Activated B cell treated with CpG ODN at 0.5 μM for 24 hours (primary cell): ENCODE measurements at regions not wholly inside any gene's neighbourhood (a gene's known extent, or its start where the extent isn't known, plus 50 kb on each side); places are given as distances from the start of the nearest gene placed in this dataset.

Source experiments
- ATAC-seq: fragments of 200-7000 bp; cut with Tn5 transposase; one replicate; pipeline ENCODE4 v1.10.0; 2021; ENCODE audit warnings: low read depth, mild to moderate bottlenecking, moderate library complexity
- CTCF ChIA-PET: fragments of 350-600 bp; sonication (Branson Sonifier 250); formaldehyde crosslinking; loops from one replicate; lab custom pipeline; 2021; ENCODE audit warnings: antibody characterized with exemption; lab: Charles Lee
- POLR2A ChIA-PET: fragments of 350-600 bp; sonication (Branson Sonifier 250); formaldehyde crosslinking; loops from one replicate; lab custom pipeline; 2021; ENCODE audit warnings: antibody characterized with exemption; lab: Charles Lee
- DNase-seq: peaks from one replicate; pipeline ENCODE4 v3.0.0; 2022
- H3K27ac Mint-ChIP-seq: one replicate; pipeline ENCODE4 v1.8.0; 2020; ENCODE audit warnings: mixed read lengths
- H3K27me3 Mint-ChIP-seq: one replicate; pipeline ENCODE4 v1.8.0; 2021; ENCODE audit warnings: mixed read lengths
- H3K36me3 Mint-ChIP-seq: one replicate; pipeline ENCODE4 v1.8.0; 2021; ENCODE audit warnings: low read depth, mixed read lengths
- H3K4me1 Mint-ChIP-seq: one replicate; pipeline ENCODE4 v1.8.0; 2021; ENCODE audit warnings: mixed read lengths
- H3K4me3 Mint-ChIP-seq: one replicate; pipeline ENCODE4 v1.8.0; 2020; ENCODE audit warnings: mild to moderate bottlenecking, mixed read lengths
- H3K9me3 Mint-ChIP-seq: one replicate; pipeline ENCODE4 v1.8.0; 2020; ENCODE audit warnings: mixed read lengths
- intact Hi-C: fragments of 100-400 bp; cut with micrococcal nuclease; formaldehyde crosslinking; loops from one replicate; pipeline ENCODE4 v1.15.1; 2024
- TF ChIP-seq, protein P1 (sequence below): fragments of 200-600 bp; IDR thresholded peaks from one replicate; pipeline ENCODE4 v1.8.0; 2022; ENCODE audit warnings: antibody characterized with exemption, mild to moderate bottlenecking

DNA sequence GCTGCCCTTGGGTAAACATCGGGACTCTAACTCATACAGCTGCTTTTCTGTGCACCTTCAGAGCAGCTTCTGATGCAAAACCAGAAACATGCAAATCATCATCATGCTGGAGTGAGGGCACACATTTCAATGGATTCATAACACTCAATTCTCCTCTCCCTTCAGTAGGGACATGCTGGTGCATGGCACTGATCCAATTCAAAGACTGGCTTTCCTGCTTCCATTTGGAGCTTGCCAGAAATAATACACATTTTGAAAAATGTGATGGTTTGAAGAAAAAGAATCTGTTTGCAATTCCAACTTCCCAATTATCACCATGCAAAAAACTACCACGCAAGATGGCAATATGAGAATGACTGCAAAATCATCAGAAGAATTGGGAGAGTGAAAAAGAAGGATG, 65.2 kb upstream of the PDE10A start:
- TF ChIP-seq, protein P1, sequence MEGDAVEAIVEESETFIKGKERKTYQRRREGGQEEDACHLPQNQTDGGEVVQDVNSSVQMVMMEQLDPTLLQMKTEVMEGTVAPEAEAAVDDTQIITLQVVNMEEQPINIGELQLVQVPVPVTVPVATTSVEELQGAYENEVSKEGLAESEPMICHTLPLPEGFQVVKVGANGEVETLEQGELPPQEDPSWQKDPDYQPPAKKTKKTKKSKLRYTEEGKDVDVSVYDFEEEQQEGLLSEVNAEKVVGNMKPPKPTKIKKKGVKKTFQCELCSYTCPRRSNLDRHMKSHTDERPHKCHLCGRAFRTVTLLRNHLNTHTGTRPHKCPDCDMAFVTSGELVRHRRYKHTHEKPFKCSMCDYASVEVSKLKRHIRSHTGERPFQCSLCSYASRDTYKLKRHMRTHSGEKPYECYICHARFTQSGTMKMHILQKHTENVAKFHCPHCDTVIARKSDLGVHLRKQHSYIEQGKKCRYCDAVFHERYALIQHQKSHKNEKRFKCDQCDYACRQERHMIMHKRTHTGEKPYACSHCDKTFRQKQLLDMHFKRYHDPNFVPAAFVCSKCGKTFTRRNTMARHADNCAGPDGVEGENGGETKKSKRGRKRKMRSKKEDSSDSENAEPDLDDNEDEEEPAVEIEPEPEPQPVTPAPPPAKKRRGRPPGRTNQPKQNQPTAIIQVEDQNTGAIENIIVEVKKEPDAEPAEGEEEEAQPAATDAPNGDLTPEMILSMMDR: no peak
- no peaks in the 10 kb centered on the region for H3K9me3 Mint-ChIP-seq
- ChIA-PET POLR2A (no interaction called here), CTCF (no interaction called here)
- ATAC-seq: no peak
- H3K27me3 Mint-ChIP-seq: peaks cover 4% of the 10 kb centered on the region
- H3K4me1 Mint-ChIP-seq: no peaks in the 10 kb centered on the region
- no peak overlapping the region for H3K4me3 Mint-ChIP-seq
- intact Hi-C loops: loop anchor here (2.0 kb wide), 1 partner anchor 379 kb away; no protein-coding TSS in a partner anchor
- H3K27ac Mint-ChIP-seq: no peak overlapping the region
- H3K36me3 Mint-ChIP-seq: no peaks in the 10 kb centered on the region
- no peak for DNase-seq

DNA sequence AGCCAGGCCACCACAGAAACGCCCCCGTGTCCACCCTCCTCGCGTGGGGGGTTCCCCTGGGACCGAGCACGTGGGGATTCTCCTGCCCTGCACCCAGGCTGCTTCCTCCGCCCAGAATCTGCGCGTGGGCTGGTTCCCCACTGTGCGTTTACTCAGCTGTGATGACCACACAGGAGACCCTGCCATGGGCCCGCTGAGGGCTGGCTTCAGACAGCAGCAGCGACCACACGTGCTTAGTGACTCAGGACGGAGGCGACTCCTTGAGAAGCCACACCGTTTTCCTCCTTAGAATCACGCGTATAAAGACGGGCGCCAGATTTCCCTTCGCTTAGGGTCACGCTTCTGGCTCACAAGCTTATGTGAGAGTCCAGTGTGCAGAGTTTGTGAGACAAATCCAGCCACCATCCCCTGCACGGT, 63.9 kb upstream of the PDE10A start:
- H3K4me3 Mint-ChIP-seq: no peak overlapping the region
- ATAC-seq: no peak
- no peak for DNase-seq
- intact Hi-C loops: no loop called here
- TF ChIP-seq, protein P1: no peak
- H3K27me3 Mint-ChIP-seq: peaks cover 2% of the 10 kb centered on the region
- H3K36me3 Mint-ChIP-seq: no peaks in the 10 kb centered on the region
- no peaks in the 10 kb centered on the region for H3K4me1 Mint-ChIP-seq
- H3K27ac Mint-ChIP-seq: no peak overlapping the region
- no peaks in the 10 kb centered on the region for H3K9me3 Mint-ChIP-seq
- ChIA-PET CTCF (no interaction called here), POLR2A (no interaction called here)

DNA sequence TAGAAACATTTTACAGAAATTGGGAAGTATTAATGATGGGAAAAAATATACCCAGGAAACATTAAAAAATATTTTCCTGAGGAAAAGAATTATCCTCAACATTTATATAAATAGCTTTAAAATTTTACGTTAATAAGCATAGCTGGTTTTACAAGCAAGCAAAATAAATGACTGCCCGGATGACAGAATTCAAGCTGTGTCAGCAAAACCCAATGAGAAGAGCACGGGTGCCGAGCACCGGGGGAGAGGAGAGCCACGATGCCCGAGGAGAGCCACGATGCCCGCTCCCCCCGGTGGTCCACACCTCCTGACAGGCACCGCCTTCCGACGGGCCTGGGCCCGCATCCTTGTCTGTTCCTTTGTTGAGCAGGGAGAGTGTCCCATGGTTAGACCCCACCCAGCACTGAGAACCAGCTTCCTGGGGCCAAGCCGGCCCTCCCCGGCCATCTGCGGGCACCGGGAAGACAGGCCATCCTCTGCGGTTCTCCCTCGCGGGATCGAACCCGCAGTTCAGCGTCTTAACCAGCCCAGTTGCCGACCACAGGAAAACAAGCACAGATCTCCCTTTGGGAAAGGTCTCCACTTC, 63.3 kb upstream of the PDE10A start:
- no peak overlapping the region for H3K27ac Mint-ChIP-seq
- H3K4me1 Mint-ChIP-seq: no peaks in the 10 kb centered on the region
- DNase-seq (no peak), ATAC-seq (no peak)
- intact Hi-C loops: no loop called here
- H3K4me3 Mint-ChIP-seq: no peak overlapping the region
- H3K9me3 Mint-ChIP-seq: no peaks in the 10 kb centered on the region
- POLR2A ChIA-PET: no interaction called here
- TF ChIP-seq, protein P1: no peak
- no peaks in the 10 kb centered on the region for H3K36me3 Mint-ChIP-seq
- H3K27me3 Mint-ChIP-seq: peaks cover 2% of the 10 kb centered on the region
- CTCF ChIA-PET: no interaction called here

DNA sequence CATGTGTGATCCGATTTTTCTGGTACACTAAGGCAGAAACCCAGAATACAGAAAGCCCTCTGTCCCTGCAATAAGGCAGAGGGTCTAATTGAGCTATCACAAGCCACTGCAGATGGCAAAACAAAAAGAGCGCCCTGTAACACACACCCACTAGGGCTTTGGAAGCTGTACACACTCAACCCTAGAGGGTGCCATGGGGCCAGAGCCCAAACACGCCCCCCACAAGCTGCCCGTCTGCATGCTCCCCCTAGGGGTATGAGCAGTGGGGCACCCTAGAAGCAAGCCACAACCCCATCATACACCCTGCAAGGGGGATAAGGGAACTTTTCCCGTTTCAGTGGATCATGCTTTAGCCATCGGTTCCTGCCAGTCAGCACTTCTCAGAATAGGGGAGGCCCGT, 62.2 kb upstream of the PDE10A start:
- Mint-ChIP-seq H3K27ac (no peak overlapping the region), H3K27me3 (no peaks in the 10 kb centered on the region), H3K9me3 (no peaks in the 10 kb centered on the region), H3K36me3 (no peaks in the 10 kb centered on the region), H3K4me1 (no peaks in the 10 kb centered on the region), H3K4me3 (no peak overlapping the region)
- intact Hi-C loops: no loop called here
- ChIA-PET CTCF (no interaction called here), POLR2A (no interaction called here)
- ATAC-seq (no peak), DNase-seq (no peak)
- TF ChIP-seq, protein P1: no peak

DNA sequence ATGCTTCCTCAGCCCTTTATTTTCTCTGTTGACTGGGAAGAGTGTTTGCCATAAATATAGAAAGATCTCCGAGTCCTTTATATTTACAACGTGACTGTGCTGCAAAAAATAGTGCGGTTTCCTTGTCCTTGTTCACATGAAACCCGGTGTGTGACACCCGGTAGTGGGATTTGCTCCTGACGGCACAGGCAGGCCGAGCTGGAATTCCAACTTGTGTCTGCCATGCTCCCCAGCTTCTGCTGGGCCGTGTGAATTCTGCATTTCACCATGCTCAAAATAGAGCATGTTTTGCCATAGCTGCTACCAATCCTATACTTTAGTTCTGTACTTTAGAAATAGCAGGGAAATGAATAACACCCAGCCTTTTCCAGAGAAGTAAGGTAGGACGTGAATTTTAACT, 60.3 kb upstream of the PDE10A start:
- CTCF ChIA-PET: no interaction called here
- intact Hi-C loops: no loop called here
- no peak for DNase-seq
- Mint-ChIP-seq H3K36me3 (no peaks in the 10 kb centered on the region), H3K4me3 (no peak overlapping the region), H3K9me3 (no peaks in the 10 kb centered on the region), H3K4me1 (no peaks in the 10 kb centered on the region), H3K27ac (no peak overlapping the region), H3K27me3 (no peaks in the 10 kb centered on the region)
- TF ChIP-seq, protein P1: no peak
- ATAC-seq: no peak
- POLR2A ChIA-PET: no interaction called here
